GM19397 (cell line): ENCODE measurements at regions not wholly inside any gene's neighbourhood (a gene's known extent, or its start where the extent isn't known, plus 50 kb on each side); places are given as distances from the start of the nearest gene placed in this dataset.

Source experiments
- ATAC-seq: cut with Tn5 transposase; IDR thresholded peaks from one replicate; pipeline ENCODE4 v1.9.1; 2021; ENCODE audit warnings: mild to moderate bottlenecking, moderate library complexity; ENCODE audit not compliant: unreplicated experiment

- no peak for ATAC-seq
Measured at GRCh38 chr21:35136106-35136505, 87.0 kb upstream of the RUNX1 start.

- ATAC-seq: no peak
Measured at GRCh38 chr21:35135481-35135880, 86.4 kb upstream of the RUNX1 start.

- ATAC-seq: no peak
Measured at GRCh38 chr21:35134309-35134708, 85.2 kb upstream of the RUNX1 start.

- ATAC-seq: no peak
Measured at GRCh38 chr21:35128536-35128935, 79.4 kb upstream of the RUNX1 start.

GRCh38 chr21:35127851-35128250 is 78.7 kb upstream of the RUNX1 start:
- no peak for ATAC-seq

GRCh38 chr21:35127026-35127425 is 77.9 kb upstream of the RUNX1 start:
- ATAC-seq: no peak

GRCh38 chr21:35120631-35121180 is 71.6 kb upstream of the RUNX1 start:
- ATAC-seq: no peak

- ATAC-seq: no peak
Measured at GRCh38 chr21:35119501-35120047, 70.5 kb upstream of the RUNX1 start.

- ATAC-seq: no peak
Measured at GRCh38 chr21:35116777-35117176, 67.7 kb upstream of the RUNX1 start.

- no peak for ATAC-seq
Measured at GRCh38 chr21:35113064-35113463, 64.0 kb upstream of the RUNX1 start.

- no peak for ATAC-seq
Measured at GRCh38 chr21:35111321-35111930, 62.3 kb upstream of the RUNX1 start.

- ATAC-seq: no peak
Measured at GRCh38 chr21:35108887-35109286, 59.8 kb upstream of the RUNX1 start.

- no peak for ATAC-seq
Measured at GRCh38 chr21:35107520-35107919, 58.4 kb upstream of the RUNX1 start.

GRCh38 chr21:35106246-35106835 is 57.2 kb upstream of the RUNX1 start:
- no peak for ATAC-seq

- no peak for ATAC-seq
Measured at GRCh38 chr21:35102488-35103371, 53.6 kb upstream of the RUNX1 start.

- no peak for ATAC-seq
Measured at GRCh38 chr21:35100349-35100811, 51.3 kb upstream of the RUNX1 start.

GRCh38 chr21:35099310-35099709 is 50.2 kb upstream of the RUNX1 start:
- ATAC-seq: no peak
